ENCODE measurements at regions not wholly inside any gene's neighbourhood (a gene's known extent, or its start where the extent isn't known, plus 50 kb on each side); places are given as distances from the start of the nearest gene placed in this dataset.

GRCh38 chr13:68050761-68051160 is 820.6 kb upstream of the PCDH9 start:
- no peak for TF ChIP-seq EZH2 (IDR thresholded peaks at IDR 0.05)
- TF ChIP-seq POLR2AphosphoS5 (IDR thresholded peaks at IDR 0.05; ENCODE audit: borderline replicate concordance, low read depth, low read length): no peak
- TF ChIP-seq FOXP2 (optimal IDR thresholded peaks at IDR 0.05; ENCODE audit: control extremely low read depth, extremely low read length, insufficient read depth): no peak

All from SK-N-MC (cell line).